ENCODE measurements at regions not wholly inside any gene's neighbourhood (a gene's known extent, or its start where the extent isn't known, plus 50 kb on each side); places are given as distances from the start of the nearest gene placed in this dataset.

DNA sequence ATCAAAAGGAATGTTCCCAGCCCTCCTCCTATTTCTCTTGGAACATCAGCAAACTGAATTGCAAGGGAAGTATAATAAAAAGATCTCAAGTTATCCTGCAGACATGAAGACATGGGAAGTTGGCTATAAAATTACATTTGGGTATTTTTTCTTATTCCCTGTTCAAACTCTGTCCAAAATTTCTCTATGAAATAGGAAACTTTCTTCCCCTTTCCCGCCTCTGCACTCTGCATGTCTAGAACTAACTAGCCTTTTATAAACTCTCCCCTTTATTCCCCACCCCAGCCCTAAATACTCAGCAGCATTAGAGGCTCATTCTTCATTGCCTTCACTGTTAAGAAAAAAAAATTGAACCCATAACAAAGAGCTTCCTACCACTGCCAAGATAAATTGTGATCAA, 126.7 kb upstream of the EDNRA start:
- TF ChIP-seq CTCF (IDR thresholded peaks at IDR 0.05; ENCODE audit: insufficient read depth, low read length, poor library complexity, severe bottlenecking): no peak
- TF ChIP-seq EZH2phosphoT487 (conservative IDR thresholded peaks at IDR 0.05; ENCODE audit: low read length): no peak

Measured in SU-DHL-6 (cell line).